WTC11 (cell line): ENCODE measurements at regions not wholly inside any gene's neighbourhood (a gene's known extent, or its start where the extent isn't known, plus 50 kb on each side); places are given as distances from the start of the nearest gene placed in this dataset.

ENCODE experiments used
- ATAC-seq: fragments of 200-7000 bp; cut with Tn5 transposase; 2 replicates; pipeline ENCODE4 v1.10.0; 2021; ENCODE audit warnings: mild to moderate bottlenecking, moderate library complexity
- CTCF ChIA-PET: fragments of 300-600 bp; sonication (Branson Sonifier 250); formaldehyde crosslinking; loops from one replicate; lab custom pipeline; 2021; ENCODE audit warnings: antibody characterized with exemption; lab: Charles Lee
- POLR2A ChIA-PET: fragments of 350-600 bp; sonication (Branson Sonifier 250); formaldehyde crosslinking; loops from one replicate; lab custom pipeline; 2021; ENCODE audit warnings: antibody characterized with exemption; lab: Charles Lee
- DNase-seq: peaks from one replicate; pipeline ENCODE4 v3.0.0; 2021; ENCODE audit warnings: low spot score
- H3K27ac Mint-ChIP-seq: 2 replicates; pipeline ENCODE4 v1.8.0; 2021; ENCODE audit warnings: mixed read lengths
- H3K27me3 Mint-ChIP-seq: 2 replicates; pipeline ENCODE4 v1.8.0; 2021; ENCODE audit warnings: low read depth, mild to moderate bottlenecking, moderate library complexity, mixed read lengths
- H3K36me3 Mint-ChIP-seq: 2 replicates; pipeline ENCODE4 v1.8.0; 2021; ENCODE audit warnings: mixed read lengths
- H3K4me1 Mint-ChIP-seq: 2 replicates; pipeline ENCODE4 v1.8.0; 2022; ENCODE audit warnings: mixed read lengths
- H3K4me3 Mint-ChIP-seq: 2 replicates; pipeline ENCODE4 v1.8.0; 2021; ENCODE audit warnings: mild to moderate bottlenecking, moderate library complexity, mixed read lengths
- H3K9me3 Mint-ChIP-seq: 2 replicates; pipeline ENCODE4 v1.8.0; 2021; ENCODE audit warnings: mixed read lengths
- ATF1 ChIP-seq: sonication (generic); formaldehyde crosslinking; IDR thresholded peaks from 2 replicates; pipeline ENCODE4 v1.8.1; 2023; ENCODE audit warnings: mild to moderate bottlenecking, moderate library complexity, missing genetic modification reagents
- CREM ChIP-seq: sonication (generic); formaldehyde crosslinking; IDR thresholded peaks from 2 replicates; pipeline ENCODE4 v1.8.1; 2022; ENCODE audit warnings: mild to moderate bottlenecking, missing genetic modification reagents, moderate library complexity
- GABPB1 ChIP-seq: sonication (generic); formaldehyde crosslinking; IDR thresholded peaks from 2 replicates; pipeline ENCODE4 v1.8.1; 2023; ENCODE audit warnings: mild to moderate bottlenecking, missing genetic modification reagents
- NFATC4 ChIP-seq: fragments of 250-450 bp; sonication (Bioruptor Pico); IDR thresholded peaks from 2 replicates; pipeline ENCODE4 v1.9.0; 2021; ENCODE audit warnings: mild to moderate bottlenecking
- OVOL2 ChIP-seq: fragments of 250-450 bp; sonication (Bioruptor Pico); IDR thresholded peaks from 2 replicates; pipeline ENCODE4 v1.9.0; 2021; ENCODE audit warnings: mild to moderate bottlenecking, borderline replicate concordance
- ZNF396 ChIP-seq: fragments of 250-450 bp; sonication (Bioruptor Pico); IDR thresholded peaks from 2 replicates; pipeline ENCODE4 v1.8.0; 2021; ENCODE audit warnings: mild to moderate bottlenecking, moderate library complexity, borderline replicate concordance
- ZNF423 ChIP-seq: fragments of 250-450 bp; sonication (Bioruptor Pico); IDR thresholded peaks from 2 replicates; pipeline ENCODE4 v2.1.2; 2022; ENCODE audit warnings: mild to moderate bottlenecking, moderate library complexity
- TF ChIP-seq, protein P1 (sequence below): sonication (generic); formaldehyde crosslinking; IDR thresholded peaks from 2 replicates; pipeline ENCODE4 v1.8.1; 2022; ENCODE audit warnings: mild to moderate bottlenecking, missing genetic modification reagents, moderate library complexity, borderline replicate concordance
- TF ChIP-seq, protein P2 (sequence below): fragments of 250-450 bp; sonication (Bioruptor Pico); IDR thresholded peaks from 2 replicates; pipeline ENCODE4 v1.8.0; 2021; ENCODE audit warnings: mild to moderate bottlenecking
- TF ChIP-seq, protein P3 (sequence below): sonication (generic); formaldehyde crosslinking; IDR thresholded peaks from 2 replicates; pipeline ENCODE4 v1.8.1; 2022; ENCODE audit warnings: mild to moderate bottlenecking, moderate library complexity, missing genetic modification reagents
- TF ChIP-seq, protein P4 (sequence below): sonication (generic); formaldehyde crosslinking; IDR thresholded peaks from 2 replicates; pipeline ENCODE4 v1.8.0; 2022; ENCODE audit warnings: mild to moderate bottlenecking, missing genetic modification reagents
- TF ChIP-seq, protein P5 (sequence below): sonication (generic); formaldehyde crosslinking; IDR thresholded peaks from 2 replicates; pipeline ENCODE4 v1.8.0; 2022; ENCODE audit warnings: mild to moderate bottlenecking, missing genetic modification reagents
- TF ChIP-seq, protein P6 (sequence below): fragments of 250-450 bp; sonication (Bioruptor Pico); IDR thresholded peaks from 2 replicates; pipeline ENCODE4 v1.9.0; 2021; ENCODE audit warnings: mild to moderate bottlenecking
- TF ChIP-seq, protein P7 (sequence below): fragments of 250-450 bp; sonication (Bioruptor Pico); conservative IDR thresholded peaks from 2 replicates; pipeline ENCODE4 v1.9.0; 2021; ENCODE audit warnings: mild to moderate bottlenecking
- TF ChIP-seq, protein P8 (sequence below): sonication (generic); formaldehyde crosslinking; IDR thresholded peaks from 2 replicates; pipeline ENCODE4 v1.8.0; 2023; ENCODE audit warnings: mild to moderate bottlenecking, missing genetic modification reagents
- TF ChIP-seq, protein P9 (sequence below): sonication (generic); formaldehyde crosslinking; IDR thresholded peaks from 2 replicates; pipeline ENCODE4 v1.8.1; 2022; ENCODE audit warnings: low read depth, mild to moderate bottlenecking, moderate library complexity, missing genetic modification reagents, borderline replicate concordance

DNA sequence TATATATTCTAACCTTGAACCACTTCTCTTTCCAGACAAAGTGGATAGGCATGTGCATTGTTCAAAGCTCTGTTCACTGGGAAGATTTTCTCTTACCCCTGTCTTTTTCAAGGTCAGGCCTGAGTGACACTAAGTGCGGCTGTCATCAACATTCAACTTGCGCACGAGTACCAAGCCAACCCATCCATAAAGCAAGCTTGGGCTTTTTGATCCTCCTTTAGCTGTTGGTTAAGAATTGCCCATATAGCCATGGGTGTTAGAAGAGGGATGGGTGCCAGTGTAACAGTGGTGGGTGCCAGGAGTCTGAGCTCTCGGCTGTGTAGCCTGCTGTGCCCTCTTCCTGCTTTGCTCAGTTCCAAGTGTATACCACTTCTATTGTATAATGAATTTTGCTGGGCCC is 136.1 kb downstream of the GLUL start:
- Mint-ChIP-seq H3K9me3 (no peaks in the 10 kb centered on the region; the same call in 1 of the 2 replicates), H3K36me3 (no peaks in the 10 kb centered on the region), H3K4me1 (no peaks in the 10 kb centered on the region), H3K27me3 (no peaks in the 10 kb centered on the region), H3K27ac (no peak overlapping the region), H3K4me3 (no peak overlapping the region)
- no peak for ATAC-seq
- no peak for DNase-seq
- TF ChIP-seq OVOL2 (CRISPR knock-in tag) = no peak
- TF ChIP-seq, protein P1, sequence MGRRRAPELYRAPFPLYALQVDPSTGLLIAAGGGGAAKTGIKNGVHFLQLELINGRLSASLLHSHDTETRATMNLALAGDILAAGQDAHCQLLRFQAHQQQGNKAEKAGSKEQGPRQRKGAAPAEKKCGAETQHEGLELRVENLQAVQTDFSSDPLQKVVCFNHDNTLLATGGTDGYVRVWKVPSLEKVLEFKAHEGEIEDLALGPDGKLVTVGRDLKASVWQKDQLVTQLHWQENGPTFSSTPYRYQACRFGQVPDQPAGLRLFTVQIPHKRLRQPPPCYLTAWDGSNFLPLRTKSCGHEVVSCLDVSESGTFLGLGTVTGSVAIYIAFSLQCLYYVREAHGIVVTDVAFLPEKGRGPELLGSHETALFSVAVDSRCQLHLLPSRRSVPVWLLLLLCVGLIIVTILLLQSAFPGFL (CRISPR knock-in tag) = no peak
- TF ChIP-seq GABPB1 = no peak
- TF ChIP-seq, protein P2, sequence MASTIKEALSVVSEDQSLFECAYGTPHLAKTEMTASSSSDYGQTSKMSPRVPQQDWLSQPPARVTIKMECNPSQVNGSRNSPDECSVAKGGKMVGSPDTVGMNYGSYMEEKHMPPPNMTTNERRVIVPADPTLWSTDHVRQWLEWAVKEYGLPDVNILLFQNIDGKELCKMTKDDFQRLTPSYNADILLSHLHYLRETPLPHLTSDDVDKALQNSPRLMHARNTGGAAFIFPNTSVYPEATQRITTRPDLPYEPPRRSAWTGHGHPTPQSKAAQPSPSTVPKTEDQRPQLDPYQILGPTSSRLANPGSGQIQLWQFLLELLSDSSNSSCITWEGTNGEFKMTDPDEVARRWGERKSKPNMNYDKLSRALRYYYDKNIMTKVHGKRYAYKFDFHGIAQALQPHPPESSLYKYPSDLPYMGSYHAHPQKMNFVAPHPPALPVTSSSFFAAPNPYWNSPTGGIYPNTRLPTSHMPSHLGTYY (CRISPR knock-in tag) = no peak
- TF ChIP-seq, protein P3, sequence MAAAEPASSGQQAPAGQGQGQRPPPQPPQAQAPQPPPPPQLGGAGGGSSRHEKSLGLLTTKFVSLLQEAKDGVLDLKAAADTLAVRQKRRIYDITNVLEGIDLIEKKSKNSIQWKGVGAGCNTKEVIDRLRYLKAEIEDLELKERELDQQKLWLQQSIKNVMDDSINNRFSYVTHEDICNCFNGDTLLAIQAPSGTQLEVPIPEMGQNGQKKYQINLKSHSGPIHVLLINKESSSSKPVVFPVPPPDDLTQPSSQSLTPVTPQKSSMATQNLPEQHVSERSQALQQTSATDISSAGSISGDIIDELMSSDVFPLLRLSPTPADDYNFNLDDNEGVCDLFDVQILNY (CRISPR knock-in tag) = no peak
- TF ChIP-seq, protein P4, sequence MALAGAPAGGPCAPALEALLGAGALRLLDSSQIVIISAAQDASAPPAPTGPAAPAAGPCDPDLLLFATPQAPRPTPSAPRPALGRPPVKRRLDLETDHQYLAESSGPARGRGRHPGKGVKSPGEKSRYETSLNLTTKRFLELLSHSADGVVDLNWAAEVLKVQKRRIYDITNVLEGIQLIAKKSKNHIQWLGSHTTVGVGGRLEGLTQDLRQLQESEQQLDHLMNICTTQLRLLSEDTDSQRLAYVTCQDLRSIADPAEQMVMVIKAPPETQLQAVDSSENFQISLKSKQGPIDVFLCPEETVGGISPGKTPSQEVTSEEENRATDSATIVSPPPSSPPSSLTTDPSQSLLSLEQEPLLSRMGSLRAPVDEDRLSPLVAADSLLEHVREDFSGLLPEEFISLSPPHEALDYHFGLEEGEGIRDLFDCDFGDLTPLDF = no peak
- TF ChIP-seq CREM = no peak
- TF ChIP-seq, protein P5, sequence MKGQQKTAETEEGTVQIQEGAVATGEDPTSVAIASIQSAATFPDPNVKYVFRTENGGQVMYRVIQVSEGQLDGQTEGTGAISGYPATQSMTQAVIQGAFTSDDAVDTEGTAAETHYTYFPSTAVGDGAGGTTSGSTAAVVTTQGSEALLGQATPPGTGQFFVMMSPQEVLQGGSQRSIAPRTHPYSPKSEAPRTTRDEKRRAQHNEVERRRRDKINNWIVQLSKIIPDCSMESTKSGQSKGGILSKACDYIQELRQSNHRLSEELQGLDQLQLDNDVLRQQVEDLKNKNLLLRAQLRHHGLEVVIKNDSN (CRISPR knock-in tag) = no peak
- no peak for TF ChIP-seq NFATC4 (CRISPR knock-in tag)
- TF ChIP-seq, protein P6, sequence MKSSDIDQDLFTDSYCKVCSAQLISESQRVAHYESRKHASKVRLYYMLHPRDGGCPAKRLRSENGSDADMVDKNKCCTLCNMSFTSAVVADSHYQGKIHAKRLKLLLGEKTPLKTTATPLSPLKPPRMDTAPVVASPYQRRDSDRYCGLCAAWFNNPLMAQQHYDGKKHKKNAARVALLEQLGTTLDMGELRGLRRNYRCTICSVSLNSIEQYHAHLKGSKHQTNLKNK (CRISPR knock-in tag) = no peak
- TF ChIP-seq, protein P7, sequence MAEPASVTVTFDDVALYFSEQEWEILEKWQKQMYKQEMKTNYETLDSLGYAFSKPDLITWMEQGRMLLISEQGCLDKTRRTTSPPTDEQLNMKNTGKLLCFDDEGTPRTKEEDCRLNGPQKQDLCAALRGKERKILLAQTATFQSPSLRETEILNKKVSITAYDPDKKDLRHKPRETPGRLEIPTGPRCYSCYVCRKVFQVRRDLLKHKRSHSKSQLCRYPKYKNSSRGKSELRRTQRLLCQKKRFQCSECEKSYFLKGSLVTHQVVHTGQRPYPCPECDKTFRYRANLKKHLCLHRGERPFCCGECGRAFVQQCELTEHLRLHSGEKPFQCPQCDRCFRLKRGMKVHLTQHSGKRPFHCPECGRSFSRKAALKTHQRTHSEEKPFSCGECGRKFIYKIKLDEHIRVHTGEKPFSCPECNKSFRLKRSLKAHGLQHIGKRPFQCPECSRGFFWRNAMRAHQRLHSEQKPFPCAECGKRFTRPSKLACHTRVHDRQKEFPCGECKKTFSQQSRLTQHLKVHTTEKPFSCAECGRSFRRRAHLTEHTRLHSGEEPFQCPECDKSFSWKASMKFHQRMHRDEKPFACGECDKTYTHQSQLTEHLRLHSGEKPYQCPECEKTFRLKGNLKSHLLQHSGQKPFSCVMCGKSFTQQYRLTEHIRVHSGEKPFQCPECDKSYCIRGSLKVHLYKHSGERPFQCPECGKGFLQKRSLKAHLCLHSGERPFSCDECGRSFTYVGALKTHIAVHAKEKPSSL (CRISPR knock-in tag) = no peak
- TF ChIP-seq, protein P8, sequence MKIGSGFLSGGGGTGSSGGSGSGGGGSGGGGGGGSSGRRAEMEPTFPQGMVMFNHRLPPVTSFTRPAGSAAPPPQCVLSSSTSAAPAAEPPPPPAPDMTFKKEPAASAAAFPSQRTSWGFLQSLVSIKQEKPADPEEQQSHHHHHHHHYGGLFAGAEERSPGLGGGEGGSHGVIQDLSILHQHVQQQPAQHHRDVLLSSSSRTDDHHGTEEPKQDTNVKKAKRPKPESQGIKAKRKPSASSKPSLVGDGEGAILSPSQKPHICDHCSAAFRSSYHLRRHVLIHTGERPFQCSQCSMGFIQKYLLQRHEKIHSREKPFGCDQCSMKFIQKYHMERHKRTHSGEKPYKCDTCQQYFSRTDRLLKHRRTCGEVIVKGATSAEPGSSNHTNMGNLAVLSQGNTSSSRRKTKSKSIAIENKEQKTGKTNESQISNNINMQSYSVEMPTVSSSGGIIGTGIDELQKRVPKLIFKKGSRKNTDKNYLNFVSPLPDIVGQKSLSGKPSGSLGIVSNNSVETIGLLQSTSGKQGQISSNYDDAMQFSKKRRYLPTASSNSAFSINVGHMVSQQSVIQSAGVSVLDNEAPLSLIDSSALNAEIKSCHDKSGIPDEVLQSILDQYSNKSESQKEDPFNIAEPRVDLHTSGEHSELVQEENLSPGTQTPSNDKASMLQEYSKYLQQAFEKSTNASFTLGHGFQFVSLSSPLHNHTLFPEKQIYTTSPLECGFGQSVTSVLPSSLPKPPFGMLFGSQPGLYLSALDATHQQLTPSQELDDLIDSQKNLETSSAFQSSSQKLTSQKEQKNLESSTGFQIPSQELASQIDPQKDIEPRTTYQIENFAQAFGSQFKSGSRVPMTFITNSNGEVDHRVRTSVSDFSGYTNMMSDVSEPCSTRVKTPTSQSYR (CRISPR knock-in tag) = no peak
- no peak for TF ChIP-seq ATF1 (CRISPR knock-in tag)
- no peak for TF ChIP-seq ZNF396
- CTCF ChIA-PET = no interaction called here
- POLR2A ChIA-PET = no interaction called here

DNA sequence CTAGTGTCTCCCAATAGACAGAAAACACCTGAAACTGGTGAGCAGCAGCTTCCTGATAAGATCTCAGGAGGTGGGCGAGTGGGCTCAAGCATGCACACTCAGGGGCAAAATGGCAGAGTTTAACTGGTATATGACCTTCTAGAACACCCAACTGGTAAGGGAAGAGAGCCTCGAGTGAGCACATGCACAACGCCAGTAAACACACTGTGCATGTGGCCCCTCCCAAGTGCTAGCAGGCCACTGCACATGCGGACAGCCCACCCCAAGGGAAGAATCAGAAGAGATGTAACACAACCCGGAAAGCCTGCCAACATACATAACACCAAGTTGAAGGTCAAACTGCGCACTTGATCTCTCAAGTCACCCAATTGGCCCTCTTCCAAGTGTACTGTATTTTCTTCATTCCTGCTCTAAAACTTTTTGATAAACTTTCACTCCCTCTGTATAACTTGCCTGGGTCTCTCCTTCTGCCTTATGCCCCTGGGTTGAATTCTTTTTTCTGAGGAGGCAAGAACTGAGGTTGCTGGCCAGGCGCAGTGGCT is 138.2 kb downstream of the GLUL start:
- Mint-ChIP-seq H3K27me3 (no peaks in the 10 kb centered on the region), H3K9me3 (no peaks in the 10 kb centered on the region; the same call in 1 of the 2 replicates), H3K4me1 (0 out of 2 replicates have a peak, but pooled peaks cover 3% of the 10 kb centered on the region), H3K36me3 (no peaks in the 10 kb centered on the region), H3K4me3 (no peak overlapping the region), H3K27ac (no peak overlapping the region)
- DNase-seq = no peak
- POLR2A ChIA-PET = no interaction called here
- CTCF ChIA-PET = no interaction called here
- ATAC-seq = no peak
- no peak for TF ChIP-seq ZNF396
- TF ChIP-seq, protein P4 = no peak
- TF ChIP-seq, protein P9, sequence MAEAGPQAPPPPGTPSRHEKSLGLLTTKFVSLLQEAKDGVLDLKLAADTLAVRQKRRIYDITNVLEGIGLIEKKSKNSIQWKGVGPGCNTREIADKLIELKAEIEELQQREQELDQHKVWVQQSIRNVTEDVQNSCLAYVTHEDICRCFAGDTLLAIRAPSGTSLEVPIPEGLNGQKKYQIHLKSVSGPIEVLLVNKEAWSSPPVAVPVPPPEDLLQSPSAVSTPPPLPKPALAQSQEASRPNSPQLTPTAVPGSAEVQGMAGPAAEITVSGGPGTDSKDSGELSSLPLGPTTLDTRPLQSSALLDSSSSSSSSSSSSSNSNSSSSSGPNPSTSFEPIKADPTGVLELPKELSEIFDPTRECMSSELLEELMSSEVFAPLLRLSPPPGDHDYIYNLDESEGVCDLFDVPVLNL (CRISPR knock-in tag) = no peak
- no peak for TF ChIP-seq ZNF423
